Testis (tissue), 2 donors: ENCODE measurements at regions not wholly inside any gene's neighbourhood (a gene's known extent, or its start where the extent isn't known, plus 50 kb on each side); places are given as distances from the start of the nearest gene placed in this dataset.

ENCODE experiments used
- POLR2A ChIP-seq: fragments of 450-650 bp; IDR thresholded peaks from one replicate; pipeline ENCODE4 v1.6.1; 2017; ENCODE audit warnings: antibody characterized with exemption, mild to moderate bottlenecking, moderate library complexity
- TF ChIP-seq, protein P1 (sequence below), 3 experiments: fragments of 450-650 bp in 2 of 3; fragments of 200-600 bp in 1 of 3; sonication (generic) in 1 of 3; IDR thresholded peaks; one replicate each; pipeline ENCODE4 v1.5.1; 2016 to 2019; ENCODE audit warnings: antibody characterized with exemption in 3 of 3, mild to moderate bottlenecking in 2 of 3, moderate library complexity in 1 of 3

DNA sequence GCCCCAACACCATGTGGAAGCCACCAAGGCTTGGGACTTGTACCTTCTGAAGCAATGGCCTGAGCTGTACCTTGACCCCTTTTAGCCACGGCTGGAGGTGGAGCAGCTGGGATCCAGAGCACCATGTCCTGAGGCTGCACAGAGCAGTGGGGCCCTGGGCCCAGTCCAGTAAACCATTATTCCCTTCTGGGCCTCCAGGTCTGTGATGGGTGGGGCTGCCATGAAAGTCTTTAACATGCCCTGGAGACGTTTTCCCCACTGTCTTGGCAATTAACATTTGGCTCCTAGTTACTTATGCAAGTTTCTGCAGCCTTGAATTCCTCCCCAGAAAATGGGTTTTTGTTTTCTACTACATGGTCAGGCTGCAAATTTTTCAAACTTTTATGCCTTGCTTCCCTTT is 323.7 kb upstream of the ZP4 start:
- no peak for TF ChIP-seq POLR2A
- TF ChIP-seq, protein P1, sequence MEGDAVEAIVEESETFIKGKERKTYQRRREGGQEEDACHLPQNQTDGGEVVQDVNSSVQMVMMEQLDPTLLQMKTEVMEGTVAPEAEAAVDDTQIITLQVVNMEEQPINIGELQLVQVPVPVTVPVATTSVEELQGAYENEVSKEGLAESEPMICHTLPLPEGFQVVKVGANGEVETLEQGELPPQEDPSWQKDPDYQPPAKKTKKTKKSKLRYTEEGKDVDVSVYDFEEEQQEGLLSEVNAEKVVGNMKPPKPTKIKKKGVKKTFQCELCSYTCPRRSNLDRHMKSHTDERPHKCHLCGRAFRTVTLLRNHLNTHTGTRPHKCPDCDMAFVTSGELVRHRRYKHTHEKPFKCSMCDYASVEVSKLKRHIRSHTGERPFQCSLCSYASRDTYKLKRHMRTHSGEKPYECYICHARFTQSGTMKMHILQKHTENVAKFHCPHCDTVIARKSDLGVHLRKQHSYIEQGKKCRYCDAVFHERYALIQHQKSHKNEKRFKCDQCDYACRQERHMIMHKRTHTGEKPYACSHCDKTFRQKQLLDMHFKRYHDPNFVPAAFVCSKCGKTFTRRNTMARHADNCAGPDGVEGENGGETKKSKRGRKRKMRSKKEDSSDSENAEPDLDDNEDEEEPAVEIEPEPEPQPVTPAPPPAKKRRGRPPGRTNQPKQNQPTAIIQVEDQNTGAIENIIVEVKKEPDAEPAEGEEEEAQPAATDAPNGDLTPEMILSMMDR (IDR thresholded peaks at IDR 0.05) = no peak
